Left lung (tissue), 4 donors: ENCODE measurements at regions not wholly inside any gene's neighbourhood (a gene's known extent, or its start where the extent isn't known, plus 50 kb on each side); places are given as distances from the start of the nearest gene placed in this dataset.
A peak's percentile ranks its signal among the peaks of the same experiment; 100 is the strongest.

Source experiments
- ATAC-seq: fragments of 200-7000 bp; cut with Tn5 transposase; one replicate; pipeline ENCODE4 v1.9.1; 2020; ENCODE audit warnings: moderate library complexity
- DNase-seq, 4 donors: peaks; one replicate each; pipeline ENCODE4 v3.0.0-alpha.2; 2013 to 2020
- H3K27ac ChIP-seq, 2 donors: fragments of 200-600 bp; sonication (generic) in 1 of 2; one replicate each; pipeline versions ENCODE4 v1.5.0 to v1.8.0; 2020 to 2021
- H3K27me3 ChIP-seq, 2 donors: fragments of 200-600 bp; sonication (generic) in 1 of 2; one replicate each; pipeline versions ENCODE4 v1.5.0 to v1.8.0; 2020 to 2021
- H3K36me3 ChIP-seq, 2 donors: fragments of 200-600 bp; sonication (generic) in 1 of 2; one replicate each; pipeline versions ENCODE4 v1.5.0 to v1.8.0; 2020 to 2021
- H3K4me1 ChIP-seq, 2 donors: fragments of 200-600 bp; one replicate each; pipeline ENCODE4 v1.8.0; 2021
- H3K4me3 ChIP-seq, 2 donors: fragments of 200-600 bp; sonication (generic) in 1 of 2; one replicate each; pipeline versions ENCODE4 v1.5.0 to v1.8.0; 2020 to 2021; ENCODE audit warnings: mild to moderate bottlenecking in 1 of 2
- H3K9me3 ChIP-seq, 2 donors: fragments of 200-600 bp; sonication (generic) in 1 of 2; one replicate each; pipeline versions ENCODE4 v1.5.0 to v1.8.0; 2020 to 2021
- CTCF ChIP-seq, 2 donors: fragments of 200-600 bp; sonication (generic) in 1 of 2; IDR thresholded peaks; one replicate each; pipeline versions ENCODE4 v1.5.0 to v1.8.0; 2021; ENCODE audit warnings: antibody characterized with exemption in 2 of 2
- intact Hi-C, 2 donors: fragments of 100-400 bp; cut with DNase I; formaldehyde crosslinking; loops; one replicate each; pipeline versions ENCODE4 v1.11.2 to v1.14.2; 2022
- donor health status: DM: no; HTN: yes; CAD: no.
- donor health status: DM: no; HTN: no; CAD: no.

GRCh38 chr5:28104080-28104479 lies 1065.7 kb upstream of the CDH9 start:
- Histone ChIP-seq H3K4me3 (no peak overlapping the region), H3K27me3 (no peaks in the 10 kb centered on the region), H3K27ac (no peak overlapping the region), H3K36me3 (no peaks in the 10 kb centered on the region), H3K4me1 (no peaks in the 10 kb centered on the region), H3K9me3 (peaks cover 0 to 5% of the 10 kb centered on the region in 2 donors)
- ATAC-seq (no peak), DNase-seq (no peak)
- intact Hi-C loops = no loop called here
- no peak for TF ChIP-seq CTCF (IDR thresholded peaks at IDR 0.05)

GRCh38 chr5:28084069-28084468 lies 1045.7 kb upstream of the CDH9 start:
- Histone ChIP-seq H3K27ac (no peak overlapping the region), H3K4me3 (no peak overlapping the region), H3K36me3 (no peaks in the 10 kb centered on the region), H3K9me3 (peaks cover 0 to 7% of the 10 kb centered on the region in 2 donors), H3K4me1 (no peaks in the 10 kb centered on the region), H3K27me3 (no peaks in the 10 kb centered on the region)
- DNase-seq = no peak
- no peak for ATAC-seq
- TF ChIP-seq CTCF (IDR thresholded peaks at IDR 0.05) = no peak
- intact Hi-C loops = no loop called here

- Histone ChIP-seq H3K9me3 (peaks cover 0 to 12% of the 10 kb centered on the region in 2 donors), H3K27me3 (no peaks in the 10 kb centered on the region), H3K4me3 (no peak overlapping the region), H3K27ac (no peak overlapping the region), H3K36me3 (no peaks in the 10 kb centered on the region), H3K4me1 (no peaks in the 10 kb centered on the region)
- TF ChIP-seq CTCF (IDR thresholded peaks at IDR 0.05) = no peak
- intact Hi-C loops = no loop called here
- DNase-seq (peak in 1 of 4 donors; percentile 73), ATAC-seq (no peak)
These were observed 1044.2 kb upstream of the CDH9 start for GRCh38 chr5:28082610-28083009.

GRCh38 chr5:28077291-28078240 lies 1039.2 kb upstream of the CDH9 start:
- Histone ChIP-seq H3K4me3 (no peak overlapping the region), H3K9me3 (peaks cover 0 to 13% of the 10 kb centered on the region in 2 donors), H3K4me1 (no peaks in the 10 kb centered on the region), H3K27ac (no peak overlapping the region), H3K27me3 (no peaks in the 10 kb centered on the region), H3K36me3 (no peaks in the 10 kb centered on the region)
- no peak for ATAC-seq
- intact Hi-C loops = no loop called here
- TF ChIP-seq CTCF (IDR thresholded peaks at IDR 0.05) = no peak
- DNase-seq = peak in 1 of 4 donors; percentile 78

GRCh38 chr5:28066856-28067255 lies 1028.5 kb upstream of the CDH9 start:
- Histone ChIP-seq H3K27me3 (no peaks in the 10 kb centered on the region), H3K27ac (no peak overlapping the region), H3K4me3 (no peak overlapping the region), H3K36me3 (no peaks in the 10 kb centered on the region), H3K9me3 (peaks cover 0 to 6% of the 10 kb centered on the region in 2 donors), H3K4me1 (no peaks in the 10 kb centered on the region)
- ATAC-seq (no peak), DNase-seq (no peak)
- intact Hi-C loops = no loop called here
- no peak for TF ChIP-seq CTCF (IDR thresholded peaks at IDR 0.05)
